GM23338 (cell line): ENCODE measurements at regions not wholly inside any gene's neighbourhood (a gene's known extent, or its start where the extent isn't known, plus 50 kb on each side); places are given as distances from the start of the nearest gene placed in this dataset.
"Not testable (repeated sequence)": the region's sequence is repeated elsewhere in the genome, so short reads cannot be mapped to it uniquely, and the experiment has no call there.

ENCODE experiments used
- CREB1 ChIP-seq: fragments of 250-450 bp; sonication (Bioruptor Pico); IDR thresholded peaks from 2 replicates; pipeline ENCODE4 v1.5.0; 2020; ENCODE audit warnings: low read depth, mild to moderate bottlenecking, moderate library complexity
- CTCF ChIP-seq, 2 experiments: fragments of 200-600 bp in 1 of 2; sonication (generic) in 1 of 2; conservative IDR thresholded peaks; 2 replicates each; pipeline versions ENCODE4 v1.5.1 to v1.6.1; 2016 to 2017; ENCODE audit warnings: antibody characterized with exemption in 2 of 2, low read depth in 2 of 2, mild to moderate bottlenecking in 2 of 2, moderate library complexity in 1 of 2
- ETS1 ChIP-seq: IDR thresholded peaks from 2 replicates; pipeline ENCODE4 v1.6.1; 2016; ENCODE audit warnings: antibody characterized with exemption
- EZH2 ChIP-seq: fragments of 200-600 bp; sonication (generic); IDR thresholded peaks from one replicate; pipeline ENCODE4 v1.8.0; 2017; ENCODE audit warnings: antibody characterized with exemption, mild to moderate bottlenecking, low read depth; ENCODE audit not compliant: unreplicated experiment
- EZH2phosphoT487 ChIP-seq: fragments of 200-600 bp; sonication (generic); IDR thresholded peaks from one replicate; pipeline ENCODE4 v1.8.1; 2018; ENCODE audit warnings: antibody characterized with exemption; ENCODE audit not compliant: unreplicated experiment
- JUNB ChIP-seq: IDR thresholded peaks from one replicate; pipeline ENCODE4 v1.6.1; 2016; ENCODE audit warnings: antibody characterized with exemption; ENCODE audit not compliant: unreplicated experiment
- NANOG ChIP-seq: IDR thresholded peaks from 2 replicates; pipeline ENCODE4 v1.6.1; 2016; ENCODE audit warnings: antibody characterized with exemption, borderline replicate concordance
- POLR2AphosphoS5 ChIP-seq: IDR thresholded peaks from 2 replicates; pipeline ENCODE4 v1.6.1; 2016; ENCODE audit warnings: antibody characterized with exemption, low read depth
- REST ChIP-seq: IDR thresholded peaks from one replicate; pipeline ENCODE4 v1.6.1; 2018; ENCODE audit warnings: antibody characterized with exemption; ENCODE audit not compliant: unreplicated experiment
- STAT1 ChIP-seq: IDR thresholded peaks from one replicate; pipeline ENCODE4 v1.6.1; 2016; ENCODE audit warnings: antibody characterized with exemption; ENCODE audit not compliant: unreplicated experiment
- ZNF114 ChIP-seq: fragments of 250-450 bp; sonication (Bioruptor Pico); IDR thresholded peaks from 2 replicates; pipeline ENCODE4 v1.5.0; 2020; ENCODE audit warnings: mild to moderate bottlenecking, moderate library complexity
- ZNF331 ChIP-seq: fragments of 250-450 bp; sonication (Bioruptor Pico); IDR thresholded peaks from 2 replicates; pipeline ENCODE4 v1.5.0; 2020; ENCODE audit warnings: low read depth, mild to moderate bottlenecking, moderate library complexity
- ZNF462 ChIP-seq: fragments of 250-450 bp; sonication (Bioruptor Pico); IDR thresholded peaks from 2 replicates; pipeline ENCODE4 v1.5.0; 2020; ENCODE audit warnings: mild to moderate bottlenecking, moderate library complexity

GRCh38 chr6:28626386-28626785, 100.7 kb downstream of the GPX5 start:
- not testable (repeated sequence) for TF ChIP-seq CTCF (conservative IDR thresholded peaks at IDR 0.05; ENCODE audit: low read depth in 2 of 2); POLR2AphosphoS5; EZH2; REST; EZH2phosphoT487; JUNB; ZNF462 (CRISPR knock-in tag); CREB1 (CRISPR knock-in tag); ETS1; ZNF331 (CRISPR knock-in tag); STAT1; ZNF114 (CRISPR knock-in tag); NANOG
